Memory B cell (primary cell): ENCODE measurements at regions not wholly inside any gene's neighbourhood (a gene's known extent, or its start where the extent isn't known, plus 50 kb on each side); places are given as distances from the start of the nearest gene placed in this dataset.
"Not testable (repeated sequence)": the region's sequence is repeated elsewhere in the genome, so short reads cannot be mapped to it uniquely, and the experiment has no call there.

ENCODE experiments used
- ATAC-seq: fragments of 150-1000 bp; cut with Tn5 transposase; 2 replicates; pipeline ENCODE4 v1.10.0; 2021; ENCODE audit warnings: low read depth, mild to moderate bottlenecking, moderate library complexity
- DNase-seq, 2 donors: peaks; one replicate each; pipeline ENCODE4 v3.0.0; 2022; ENCODE audit warnings: low spot score in 2 of 2
- H3K27ac Mint-ChIP-seq: one replicate; pipeline ENCODE4 v1.8.0; 2022; ENCODE audit warnings: mild to moderate bottlenecking, moderate library complexity, mixed read lengths
- H3K27me3 Mint-ChIP-seq: one replicate; pipeline ENCODE4 v1.8.0; 2022; ENCODE audit warnings: mixed read lengths
- H3K36me3 Mint-ChIP-seq: one replicate; pipeline ENCODE4 v1.8.0; 2022; ENCODE audit warnings: mild to moderate bottlenecking, mixed read lengths
- H3K4me1 Mint-ChIP-seq: one replicate; pipeline ENCODE4 v1.8.0; 2022; ENCODE audit warnings: mixed read lengths
- H3K4me3 Mint-ChIP-seq: one replicate; pipeline ENCODE4 v1.8.0; 2022; ENCODE audit warnings: mild to moderate bottlenecking, moderate library complexity, mixed read lengths
- H3K9me3 Mint-ChIP-seq: one replicate; pipeline ENCODE4 v1.8.0; 2022; ENCODE audit warnings: mixed read lengths

GRCh38 chr16:22572331-22573224 lies 61.9 kb downstream of the NPIPB5 start:
- not testable (repeated sequence) for H3K9me3 Mint-ChIP-seq, H3K4me3 Mint-ChIP-seq, DNase-seq, H3K4me1 Mint-ChIP-seq, H3K36me3 Mint-ChIP-seq, H3K27ac Mint-ChIP-seq, H3K27me3 Mint-ChIP-seq
- ATAC-seq, result peak; percentile 72

- H3K4me3 Mint-ChIP-seq, DNase-seq, H3K4me1 Mint-ChIP-seq, H3K27me3 Mint-ChIP-seq, H3K36me3 Mint-ChIP-seq, H3K27ac Mint-ChIP-seq, H3K9me3 Mint-ChIP-seq: not testable (repeated sequence)
- peak; percentile 88 for ATAC-seq
Observed at GRCh38 chr16:22573225-22573530, 62.5 kb downstream of the NPIPB5 start.

- H3K9me3 Mint-ChIP-seq, H3K27ac Mint-ChIP-seq, DNase-seq, H3K36me3 Mint-ChIP-seq, H3K27me3 Mint-ChIP-seq, ATAC-seq, H3K4me3 Mint-ChIP-seq, H3K4me1 Mint-ChIP-seq: not testable (repeated sequence)
Observed at GRCh38 chr16:22576506-22576905, 65.8 kb downstream of the NPIPB5 start.

- H3K9me3 Mint-ChIP-seq, ATAC-seq, DNase-seq, H3K27ac Mint-ChIP-seq, H3K4me3 Mint-ChIP-seq, H3K36me3 Mint-ChIP-seq, H3K27me3 Mint-ChIP-seq, H3K4me1 Mint-ChIP-seq: not testable (repeated sequence)
Observed at GRCh38 chr16:22583195-22583594, 72.5 kb downstream of the NPIPB5 start.

GRCh38 chr16:22584459-22584858 lies 73.8 kb downstream of the NPIPB5 start:
- H3K9me3 Mint-ChIP-seq, H3K36me3 Mint-ChIP-seq, DNase-seq, H3K4me1 Mint-ChIP-seq, H3K27ac Mint-ChIP-seq, H3K27me3 Mint-ChIP-seq, H3K4me3 Mint-ChIP-seq, ATAC-seq: not testable (repeated sequence)

- not testable (repeated sequence) for H3K36me3 Mint-ChIP-seq, H3K4me3 Mint-ChIP-seq, DNase-seq, ATAC-seq, H3K4me1 Mint-ChIP-seq, H3K9me3 Mint-ChIP-seq, H3K27ac Mint-ChIP-seq, H3K27me3 Mint-ChIP-seq
Observed at GRCh38 chr16:22584941-22585340, 74.2 kb downstream of the NPIPB5 start.

GRCh38 chr16:22585431-22585830 lies 74.7 kb downstream of the NPIPB5 start:
- DNase-seq, H3K27ac Mint-ChIP-seq, H3K4me1 Mint-ChIP-seq, H3K4me3 Mint-ChIP-seq, H3K36me3 Mint-ChIP-seq, ATAC-seq, H3K9me3 Mint-ChIP-seq, H3K27me3 Mint-ChIP-seq: not testable (repeated sequence)

GRCh38 chr16:22586732-22587131 lies 76.0 kb downstream of the NPIPB5 start:
- H3K4me3 Mint-ChIP-seq, H3K27ac Mint-ChIP-seq, H3K36me3 Mint-ChIP-seq, H3K27me3 Mint-ChIP-seq, H3K9me3 Mint-ChIP-seq, H3K4me1 Mint-ChIP-seq, DNase-seq: not testable (repeated sequence)
- peak; percentile 97 for ATAC-seq

GRCh38 chr16:22589757-22590156 lies 79.1 kb downstream of the NPIPB5 start:
- not testable (repeated sequence) for H3K9me3 Mint-ChIP-seq, H3K4me3 Mint-ChIP-seq, H3K27ac Mint-ChIP-seq, H3K36me3 Mint-ChIP-seq, ATAC-seq, H3K4me1 Mint-ChIP-seq, DNase-seq, H3K27me3 Mint-ChIP-seq

GRCh38 chr16:22596445-22597045 lies 85.9 kb downstream of the NPIPB5 start:
- H3K27ac Mint-ChIP-seq, H3K27me3 Mint-ChIP-seq, DNase-seq, H3K4me3 Mint-ChIP-seq, H3K4me1 Mint-ChIP-seq, ATAC-seq, H3K9me3 Mint-ChIP-seq, H3K36me3 Mint-ChIP-seq: not testable (repeated sequence)

- not testable (repeated sequence) for H3K4me3 Mint-ChIP-seq, DNase-seq, H3K36me3 Mint-ChIP-seq, H3K27ac Mint-ChIP-seq, H3K9me3 Mint-ChIP-seq, H3K27me3 Mint-ChIP-seq, ATAC-seq, H3K4me1 Mint-ChIP-seq
Observed at GRCh38 chr16:22603744-22604143, 93.1 kb downstream of the NPIPB5 start.

- ATAC-seq, result peak; percentile 77
- DNase-seq, H3K4me1 Mint-ChIP-seq, H3K27me3 Mint-ChIP-seq, H3K36me3 Mint-ChIP-seq, H3K27ac Mint-ChIP-seq, H3K4me3 Mint-ChIP-seq, H3K9me3 Mint-ChIP-seq: not testable (repeated sequence)
Observed at GRCh38 chr16:22606619-22607018, 95.9 kb downstream of the NPIPB5 start.

- H3K27me3 Mint-ChIP-seq, result peaks cover 10% of the 10 kb centered on the region
- H3K9me3 Mint-ChIP-seq, DNase-seq, H3K27ac Mint-ChIP-seq, ATAC-seq, H3K4me3 Mint-ChIP-seq, H3K36me3 Mint-ChIP-seq, H3K4me1 Mint-ChIP-seq: not testable (repeated sequence)
Observed at GRCh38 chr16:22609798-22610197, 99.1 kb downstream of the NPIPB5 start.

- peaks cover 10% of the 10 kb centered on the region for H3K27me3 Mint-ChIP-seq
- not testable (repeated sequence) for H3K27ac Mint-ChIP-seq, ATAC-seq, H3K4me1 Mint-ChIP-seq, H3K4me3 Mint-ChIP-seq, H3K9me3 Mint-ChIP-seq, H3K36me3 Mint-ChIP-seq, DNase-seq
Observed at GRCh38 chr16:22611128-22611527, 100.4 kb downstream of the NPIPB5 start.
